IMR-90 (cell line): ENCODE measurements at regions not wholly inside any gene's neighbourhood (a gene's known extent, or its start where the extent isn't known, plus 50 kb on each side); places are given as distances from the start of the nearest gene placed in this dataset.

Experiments
- ATAC-seq: fragments of 200-7000 bp; cut with Tn5 transposase; 2 replicates; pipeline ENCODE4 v1.9.1; 2020; ENCODE audit warnings: low read depth, mild to moderate bottlenecking, moderate library complexity
- BruUV-seq: library from RNA; stranded (reverse); fragments of 400-500 nt; replicated peaks from 2 replicates; lab custom pipeline; 2021; lab: Mats Ljungman, UMichigan
- CTCF ChIA-PET: fragments of 300-600 bp; formaldehyde crosslinking; extraction: SDS; loops from one replicate; lab custom pipeline; 2021; ENCODE audit warnings: antibody characterized with exemption; lab: Yijun Ruan, JAX
- POLR2A ChIA-PET: fragments of 300-600 bp; sonication (Branson Sonifier 250); formaldehyde crosslinking; loops from one replicate; lab custom pipeline; 2022; ENCODE audit warnings: antibody characterized with exemption; ENCODE audit not compliant: unreplicated experiment; lab: Charles Lee
- DNase-seq: peaks from one replicate; pipeline ENCODE4 v3.0.0; 2013
- H2AFZ ChIP-seq: replicated peaks from 2 replicates; pipeline ENCODE3; 2013; ENCODE audit warnings: low read length, mild to moderate bottlenecking; ENCODE audit not compliant: poor library complexity
- H2AK5ac ChIP-seq: 2 replicates; pipeline ENCODE4 v1.6.1; 2013; ENCODE audit warnings: low read depth, low read length, inconsistent platforms
- H2AK9ac ChIP-seq: replicated peaks from 2 replicates; pipeline ENCODE3; 2013; ENCODE audit warnings: mild to moderate bottlenecking, low read depth, low read length, moderate library complexity; ENCODE audit not compliant: poor library complexity
- H2BK120ac ChIP-seq: 2 replicates; pipeline ENCODE4 v1.6.1; 2013; ENCODE audit warnings: low read depth, low read length, inconsistent platforms
- H2BK15ac ChIP-seq: 3 replicates; pipeline ENCODE4 v1.6.1; 2013; ENCODE audit warnings: low read depth, low read length, inconsistent platforms
- H2BK20ac ChIP-seq: 2 replicates; pipeline ENCODE4 v1.6.1; 2013; ENCODE audit warnings: low read depth, mild to moderate bottlenecking, inconsistent platforms, low read length, moderate library complexity
- H2BK5ac ChIP-seq: 2 replicates; pipeline ENCODE4 v1.6.1; 2013; ENCODE audit warnings: mild to moderate bottlenecking, low read depth, low read length, inconsistent platforms; ENCODE audit not compliant: poor library complexity, severe bottlenecking
- H3K14ac ChIP-seq: replicated peaks from 2 replicates; pipeline ENCODE4 v1.6.1; 2013; ENCODE audit warnings: low read depth, low read length, inconsistent platforms
- H3K18ac ChIP-seq: 2 replicates; pipeline ENCODE4 v1.6.1; 2013; ENCODE audit warnings: low read depth, low read length, control low read depth
- H3K23ac ChIP-seq: 2 replicates; pipeline ENCODE4 v1.6.1; 2013; ENCODE audit warnings: low read depth, low read length, inconsistent platforms
- H3K27ac ChIP-seq: 2 replicates; pipeline ENCODE4 v1.5.1; 2013; ENCODE audit warnings: mild to moderate bottlenecking, control low read depth, low read length; ENCODE audit not compliant: insufficient read depth
- H3K27me3 ChIP-seq: 2 replicates; pipeline ENCODE4 v1.6.1; 2013; ENCODE audit warnings: low read length; ENCODE audit not compliant: control insufficient read depth, insufficient read depth
- H3K36me3 ChIP-seq: 2 replicates; pipeline ENCODE4 v1.6.1; 2013; ENCODE audit warnings: low read length, mixed read lengths; ENCODE audit not compliant: control insufficient read depth, insufficient read depth
- H3K4ac ChIP-seq: 2 replicates; pipeline ENCODE4 v1.6.1; 2013; ENCODE audit warnings: low read depth, low read length, inconsistent platforms
- H3K4me1 ChIP-seq: 2 replicates; pipeline ENCODE4 v1.6.1; 2013; ENCODE audit warnings: low read length, mixed read lengths; ENCODE audit not compliant: control insufficient read depth, insufficient read depth
- H3K4me2 ChIP-seq: 2 replicates; pipeline ENCODE4 v1.6.1; 2013; ENCODE audit warnings: low read depth, mild to moderate bottlenecking, control low read depth, low read length, moderate library complexity
- H3K4me3 ChIP-seq: 2 replicates; pipeline ENCODE4 v1.5.1; 2013; ENCODE audit warnings: low read depth, mild to moderate bottlenecking, control low read depth, low read length, moderate library complexity; ENCODE audit not compliant: insufficient read depth
- H3K56ac ChIP-seq: 2 replicates; pipeline ENCODE4 v1.6.1; 2013; ENCODE audit warnings: low read length, inconsistent platforms; ENCODE audit not compliant: insufficient read depth; ENCODE audit errors: extremely low read depth
- H3K79me1 ChIP-seq, 2 experiments: 2 replicates each; pipeline ENCODE4 v1.6.1; 2013; ENCODE audit warnings: low read length in 2 of 2, inconsistent platforms in 1 of 2, low read depth in 1 of 2
- H3K9ac ChIP-seq: 2 replicates; pipeline ENCODE4 v1.6.1; 2013; ENCODE audit warnings: low read depth, low read length, control low read depth
- H3K9me1 ChIP-seq: 2 replicates; pipeline ENCODE4 v1.6.1; 2013; ENCODE audit warnings: low read length, inconsistent platforms; ENCODE audit not compliant: insufficient read depth
- H3K9me3 ChIP-seq: 2 replicates; pipeline ENCODE4 v1.6.1; 2013; ENCODE audit warnings: low read length; ENCODE audit not compliant: control insufficient read depth, insufficient read depth
- H4K20me1 ChIP-seq: 2 replicates; pipeline ENCODE4 v1.6.1; 2013; ENCODE audit warnings: low read length, inconsistent platforms; ENCODE audit not compliant: insufficient read depth
- H4K5ac ChIP-seq: 2 replicates; pipeline ENCODE4 v1.6.1; 2013; ENCODE audit warnings: mild to moderate bottlenecking, low read depth, low read length, control low read depth
- H4K8ac ChIP-seq, 2 experiments: 2 replicates each; pipeline ENCODE4 v1.6.1; 2013; ENCODE audit warnings: low read depth in 2 of 2, low read length in 2 of 2, control low read depth in 1 of 2, inconsistent platforms in 1 of 2
- H4K91ac ChIP-seq: 2 replicates; pipeline ENCODE4 v1.6.1; 2013; ENCODE audit warnings: low read depth, low read length, inconsistent platforms; ENCODE audit not compliant: insufficient read depth
- BHLHE40 ChIP-seq: fragments of 150-350 bp; IDR thresholded peaks from 2 replicates; pipeline ENCODE4 v1.6.1; 2016; ENCODE audit warnings: mild to moderate bottlenecking, low read depth, low read length
- CHD1 ChIP-seq: IDR thresholded peaks from 2 replicates; pipeline ENCODE4 v1.6.1; 2012; ENCODE audit warnings: low read depth, low read length, improper control_type of control experiment
- MAZ ChIP-seq: IDR thresholded peaks from 2 replicates; pipeline ENCODE4 v1.6.1; 2012; ENCODE audit warnings: low read depth, mild to moderate bottlenecking, low read length, improper control_type of control experiment, moderate library complexity, borderline replicate concordance
- MXI1 ChIP-seq: IDR thresholded peaks from 2 replicates; pipeline ENCODE4 v1.6.1; 2012; ENCODE audit warnings: low read depth, mild to moderate bottlenecking, low read length, moderate library complexity, borderline replicate concordance
- RCOR1 ChIP-seq: IDR thresholded peaks from 2 replicates; pipeline ENCODE4 v1.6.1; 2012; ENCODE audit warnings: mild to moderate bottlenecking, low read length, improper control_type of control experiment; ENCODE audit not compliant: insufficient replicate concordance
- WGBS, 2 experiments: methylation state at CpG; one replicate each; pipeline versions ENCODE4 v1.1.5 to v1.1.7; 2013; ENCODE audit warnings: missing lambda C conversion rate in 2 of 2; ENCODE audit not compliant: insufficient read length in 1 of 2; ENCODE audit errors: extremely low coverage in 2 of 2; 5-methylcytosine and 5-hydroxymethylcytosine counted together
- dilution Hi-C: fragments of 300-500 bp; cut with HindIII; formaldehyde crosslinking; loops from one replicate; pipeline ENCODE4 v1.14.3; 2018; ENCODE audit warnings: low sequenced_read_pairs; ENCODE audit not compliant: unreplicated experiment
- in situ Hi-C: fragments of 300-500 bp; cut with MboI; formaldehyde crosslinking; loops from 3 replicates; pipeline ENCODE4 v1.14.3; 2019; ENCODE audit warnings: low sequenced_read_pairs, inconsistent platforms, mixed read lengths
- intact Hi-C: fragments of 100-400 bp; cut with micrococcal nuclease; formaldehyde crosslinking; loops from 2 replicates; pipeline ENCODE4 v1.10.0; 2022
- TF ChIP-seq, protein P1 (sequence below): fragments of 150-350 bp; IDR thresholded peaks from 2 replicates; pipeline ENCODE4 v1.6.1; 2017; ENCODE audit warnings: mild to moderate bottlenecking, antibody characterized with exemption, low read length, low read depth

- Histone ChIP-seq H3K4me2 (no peak overlapping the region), H2AK5ac (no peak overlapping the region), H3K9me3 (no peaks in the 10 kb centered on the region), H2BK20ac (no peak overlapping the region), H2BK120ac (no peak overlapping the region), H3K18ac (no peak overlapping the region), H3K56ac (no peak overlapping the region), H4K91ac (no peak overlapping the region), H3K79me1 (no peaks in the 10 kb centered on the region), H3K4me3 (no peak overlapping the region), H3K23ac (no peak overlapping the region), H2BK15ac (no peak overlapping the region), H2AFZ (no peak overlapping the region), H3K9ac (no peak overlapping the region), H2BK5ac (no peak overlapping the region), H4K5ac (no peak overlapping the region), H2AK9ac (no peak overlapping the region), H3K14ac (no peak overlapping the region), H4K20me1 (no peaks in the 10 kb centered on the region), H3K4me1 (no peaks in the 10 kb centered on the region), H3K27ac (no peak overlapping the region), H3K4ac (no peak overlapping the region), H3K36me3 (no peaks in the 10 kb centered on the region), H4K8ac (no peak overlapping the region), H3K9me1 (no peaks in the 10 kb centered on the region), H3K27me3 (no peaks in the 10 kb centered on the region; the same call in 1 of the 2 replicates)
- dilution Hi-C loops (no loop called here), in situ Hi-C loops (no loop called here), intact Hi-C loops (no loop called here)
- WGBS, 2 experiments: no CpG with 5 or more reads among the region's 6 CpGs
- ATAC-seq: no peak
- TF ChIP-seq MAZ (no peak), CHD1 (no peak), MXI1 (no peak), RCOR1 (no peak), BHLHE40 (no peak)
- TF ChIP-seq, protein P1, sequence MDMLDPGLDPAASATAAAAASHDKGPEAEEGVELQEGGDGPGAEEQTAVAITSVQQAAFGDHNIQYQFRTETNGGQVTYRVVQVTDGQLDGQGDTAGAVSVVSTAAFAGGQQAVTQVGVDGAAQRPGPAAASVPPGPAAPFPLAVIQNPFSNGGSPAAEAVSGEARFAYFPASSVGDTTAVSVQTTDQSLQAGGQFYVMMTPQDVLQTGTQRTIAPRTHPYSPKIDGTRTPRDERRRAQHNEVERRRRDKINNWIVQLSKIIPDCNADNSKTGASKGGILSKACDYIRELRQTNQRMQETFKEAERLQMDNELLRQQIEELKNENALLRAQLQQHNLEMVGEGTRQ: no peak
- ChIA-PET CTCF (no interaction called here), POLR2A (no interaction called here)
- BruUV-seq: no TSS peak
- no peak for DNase-seq
Measured at GRCh38 chr2:119085613-119086012, 72.9 kb downstream of the C1QL2 start.
